NT2/D1 (cell line): ENCODE measurements at regions not wholly inside any gene's neighbourhood (a gene's known extent, or its start where the extent isn't known, plus 50 kb on each side); places are given as distances from the start of the nearest gene placed in this dataset.

Source experiments
- DNase-seq: peaks from one replicate; pipeline ENCODE4 v3.0.0-alpha.2; 2011; ENCODE audit warnings: low read depth, low spot score
- H3K27me3 ChIP-seq: 2 replicates; pipeline ENCODE4 v1.6.0; 2011; ENCODE audit warnings: mild to moderate bottlenecking; ENCODE audit not compliant: insufficient read length, insufficient read depth
- H3K36me3 ChIP-seq: 2 replicates; pipeline ENCODE4 v1.6.1; 2011; ENCODE audit warnings: mild to moderate bottlenecking, low read length, mixed read lengths; ENCODE audit not compliant: insufficient read depth, insufficient read length
- H3K4me1 ChIP-seq: 2 replicates; pipeline ENCODE4 v1.5.1; 2011; ENCODE audit not compliant: insufficient read depth, insufficient read length
- H3K4me3 ChIP-seq: 2 replicates; pipeline ENCODE4 v1.5.1; 2011; ENCODE audit warnings: low read depth; ENCODE audit not compliant: insufficient read length
- H3K9ac ChIP-seq: 2 replicates; pipeline ENCODE4 v1.6.0; 2011; ENCODE audit warnings: low read depth; ENCODE audit not compliant: insufficient read length
- H3K9me3 ChIP-seq: 2 replicates; pipeline ENCODE4 v1.5.1; 2011; ENCODE audit warnings: mild to moderate bottlenecking, low read length; ENCODE audit not compliant: insufficient read depth
- SUZ12 ChIP-seq: IDR thresholded peaks from 2 replicates; pipeline ENCODE4 v1.6.1; 2011; ENCODE audit not compliant: insufficient read length, insufficient read depth; ENCODE audit errors: extremely low read depth
- YY1 ChIP-seq: IDR thresholded peaks from 2 replicates; pipeline ENCODE4 v1.6.1; 2011; ENCODE audit not compliant: insufficient read length, insufficient read depth
- ZNF274 ChIP-seq: IDR thresholded peaks from 2 replicates; pipeline ENCODE4 v1.6.1; 2011; ENCODE audit warnings: mild to moderate bottlenecking, low read depth, low read length

DNA sequence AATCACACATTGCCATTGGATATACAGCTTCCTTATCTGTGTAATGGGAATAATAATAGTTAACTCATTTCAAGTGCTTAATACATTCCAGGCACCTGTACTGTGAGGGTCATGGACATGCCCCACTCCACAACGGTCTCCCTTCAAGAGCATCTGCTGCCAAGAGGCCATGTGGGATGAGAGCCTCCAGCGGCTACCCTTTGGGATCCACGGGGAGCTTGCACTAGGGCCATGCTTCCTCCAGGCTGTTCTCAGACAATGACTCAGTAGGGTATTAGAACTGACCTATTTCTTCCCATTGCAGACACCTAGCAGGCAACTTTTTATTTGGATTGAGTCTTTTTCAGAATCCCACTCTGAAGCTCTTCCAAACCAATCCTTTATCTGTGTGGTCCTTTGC is 1078.9 kb downstream of the TUSC7 start:
- Histone ChIP-seq H3K4me3 (no peak overlapping the region), H3K27me3 (no peaks in the 10 kb centered on the region), H3K4me1 (peaks cover 8% of the 10 kb centered on the region), H3K9ac (no peak overlapping the region), H3K36me3 (no peaks in the 10 kb centered on the region), H3K9me3 (no peaks in the 10 kb centered on the region)
- TF ChIP-seq SUZ12: no peak
- TF ChIP-seq YY1: no peak
- TF ChIP-seq ZNF274: no peak
- DNase-seq: no peak

DNA sequence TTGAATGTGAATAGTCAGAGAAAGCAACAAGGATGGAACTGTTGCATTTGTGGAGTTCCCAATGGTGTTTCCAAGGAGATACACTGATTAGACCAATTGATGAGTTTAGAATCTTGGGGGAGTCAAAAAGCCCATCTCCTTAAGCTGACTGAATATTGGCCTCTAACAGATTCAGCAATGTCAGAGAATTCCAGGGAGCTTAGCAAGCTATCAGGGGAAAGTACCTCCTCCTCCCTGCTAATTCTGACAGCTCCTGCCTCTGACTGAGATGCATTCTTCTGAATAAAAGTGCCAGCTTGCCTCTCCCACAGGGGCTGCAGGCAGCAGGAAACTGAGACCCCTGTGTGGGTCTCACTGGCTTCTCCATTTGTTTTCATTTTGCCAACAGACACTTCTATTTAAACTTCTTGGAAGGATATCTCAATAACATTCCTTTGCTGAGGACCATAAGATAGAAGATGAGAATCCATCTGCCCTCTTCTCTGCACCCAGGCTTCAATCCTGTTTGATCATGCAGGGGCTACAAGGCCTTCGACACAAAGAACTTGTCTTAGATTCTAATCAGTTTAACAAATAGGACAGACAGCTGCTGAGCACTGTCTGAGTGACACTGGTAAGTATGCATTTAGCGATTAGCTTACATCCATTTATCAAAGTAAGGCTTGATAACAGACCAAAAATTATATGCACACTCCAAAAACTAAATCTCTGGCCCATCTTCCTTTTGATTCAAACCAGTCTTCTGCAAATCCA is 1080.8 kb downstream of the TUSC7 start:
- Histone ChIP-seq H3K27me3 (no peaks in the 10 kb centered on the region), H3K36me3 (no peaks in the 10 kb centered on the region), H3K9me3 (no peaks in the 10 kb centered on the region), H3K4me1 (peaks cover 8% of the 10 kb centered on the region), H3K4me3 (no peak overlapping the region), H3K9ac (no peak overlapping the region)
- DNase-seq: peak; percentile 67
- TF ChIP-seq YY1: no peak
- no peak for TF ChIP-seq ZNF274
- TF ChIP-seq SUZ12: no peak

DNA sequence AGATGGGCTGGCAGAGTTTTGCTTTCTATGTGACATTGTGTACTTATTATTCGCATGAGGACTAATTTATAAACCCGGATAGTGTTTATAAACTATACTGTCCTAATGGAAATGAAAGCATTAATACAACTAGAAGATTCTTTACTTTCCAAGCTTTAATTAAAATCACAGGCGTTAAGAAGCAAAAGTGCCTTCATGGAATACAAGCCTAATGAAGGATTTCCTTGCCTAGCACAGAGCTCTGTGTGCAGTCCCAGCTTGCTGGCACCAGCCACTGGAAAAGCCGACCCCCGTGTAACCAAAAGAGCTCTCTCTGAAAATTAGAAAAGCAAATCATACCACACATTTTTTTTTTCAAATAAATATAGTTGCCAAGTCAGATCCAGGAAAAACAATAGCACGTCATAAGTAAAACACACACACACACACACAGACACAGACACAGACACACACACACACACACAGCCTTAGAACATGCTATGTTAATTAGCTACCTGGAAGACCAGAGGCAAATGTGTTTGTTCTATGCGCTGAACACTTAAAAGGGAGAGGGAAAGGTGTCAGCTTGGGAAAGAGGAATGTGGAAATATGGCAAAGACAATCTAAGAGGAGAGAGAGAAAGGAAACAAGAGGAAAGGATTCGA is 1084.2 kb downstream of the TUSC7 start:
- no peak for TF ChIP-seq SUZ12
- no peak for TF ChIP-seq ZNF274
- TF ChIP-seq YY1: no peak
- no peak for DNase-seq
- Histone ChIP-seq H3K4me1 (peaks cover 5% of the 10 kb centered on the region), H3K36me3 (no peaks in the 10 kb centered on the region), H3K4me3 (no peak overlapping the region), H3K9ac (no peak overlapping the region), H3K9me3 (no peaks in the 10 kb centered on the region), H3K27me3 (no peaks in the 10 kb centered on the region)

DNA sequence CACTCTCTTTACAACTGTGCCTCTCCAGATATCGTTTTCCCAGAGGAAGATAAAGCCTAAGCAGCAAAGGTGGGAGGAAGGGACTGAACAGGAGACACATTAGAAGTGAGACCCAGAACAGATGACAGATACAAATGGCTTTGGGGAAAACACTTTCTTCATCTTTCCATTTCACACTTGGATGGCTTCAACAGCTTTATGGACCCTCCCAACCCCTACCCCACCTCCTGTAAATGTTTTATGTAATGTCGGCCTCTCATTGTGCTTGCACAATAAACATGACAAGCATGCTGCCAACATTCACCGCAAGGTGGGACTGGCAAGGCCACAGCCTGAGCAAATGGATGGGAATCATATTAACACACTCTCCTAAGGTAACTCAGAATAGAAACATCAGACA is 1088.6 kb downstream of the TUSC7 start:
- no peak for DNase-seq
- Histone ChIP-seq H3K36me3 (no peaks in the 10 kb centered on the region), H3K4me3 (no peak overlapping the region), H3K27me3 (no peaks in the 10 kb centered on the region), H3K9me3 (no peaks in the 10 kb centered on the region), H3K4me1 (no peaks in the 10 kb centered on the region), H3K9ac (no peak overlapping the region)
- TF ChIP-seq ZNF274 (no peak), YY1 (no peak), SUZ12 (no peak)

DNA sequence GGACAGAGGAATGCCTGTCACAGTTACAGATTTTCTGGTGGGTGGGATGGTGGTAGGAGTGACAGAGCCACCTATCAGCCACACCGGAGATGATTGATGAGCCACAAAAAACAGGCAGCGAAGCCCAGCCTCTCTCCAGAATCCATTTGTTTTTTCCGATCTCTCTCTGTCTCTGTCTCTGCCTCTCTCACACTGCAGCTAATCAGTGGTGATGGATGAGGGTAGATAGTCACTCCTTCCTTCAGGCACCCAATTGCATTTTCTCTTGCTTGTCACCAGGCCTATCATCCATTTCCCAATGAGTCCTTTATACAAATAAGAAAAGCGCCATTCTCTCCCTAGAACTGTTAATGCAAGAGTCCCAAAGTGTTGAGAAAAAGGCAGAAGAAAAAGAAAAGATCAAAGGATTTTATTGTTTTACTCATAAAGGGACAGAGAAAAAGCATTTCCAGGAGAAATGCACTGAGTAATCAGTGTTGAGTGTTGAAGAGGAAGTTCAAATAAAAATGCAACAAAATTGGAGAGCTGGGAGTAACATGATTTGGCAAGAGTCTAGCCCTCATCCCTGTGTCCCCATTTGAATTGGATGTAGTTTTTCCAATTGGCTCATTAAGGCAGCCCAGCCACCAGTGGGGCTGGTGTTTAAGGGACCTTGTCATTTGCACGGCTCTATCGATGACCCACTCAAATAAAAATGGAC is 1089.3 kb downstream of the TUSC7 start:
- H3K4me1 ChIP-seq: no peaks in the 10 kb centered on the region
- no peaks in the 10 kb centered on the region for H3K27me3 ChIP-seq
- DNase-seq: no peak
- no peak for TF ChIP-seq ZNF274
- TF ChIP-seq SUZ12: no peak
- no peak for TF ChIP-seq YY1
- no peaks in the 10 kb centered on the region for H3K36me3 ChIP-seq
- no peak overlapping the region for H3K4me3 ChIP-seq
- no peaks in the 10 kb centered on the region for H3K9me3 ChIP-seq
- H3K9ac ChIP-seq: no peak overlapping the region

DNA sequence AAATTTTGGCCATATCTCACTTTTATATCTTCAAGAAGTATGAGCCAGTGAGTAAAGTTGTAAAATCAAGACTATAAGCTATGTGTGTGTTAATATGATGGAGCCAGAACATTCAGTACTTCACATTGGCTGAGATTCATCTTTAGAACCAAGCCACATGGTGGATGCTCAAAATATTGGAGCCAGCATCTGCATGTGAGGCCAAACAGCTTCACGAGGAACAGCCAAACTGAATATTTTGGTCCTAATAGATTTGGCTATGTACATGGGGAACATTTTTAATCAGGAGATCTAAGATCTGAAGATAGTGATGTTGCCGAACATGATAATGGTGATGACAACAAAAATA is 1089.8 kb downstream of the TUSC7 start:
- Histone ChIP-seq H3K4me3 (no peak overlapping the region), H3K4me1 (no peaks in the 10 kb centered on the region), H3K9me3 (no peaks in the 10 kb centered on the region), H3K36me3 (no peaks in the 10 kb centered on the region), H3K9ac (no peak overlapping the region), H3K27me3 (no peaks in the 10 kb centered on the region)
- DNase-seq: no peak
- no peak for TF ChIP-seq SUZ12
- TF ChIP-seq YY1: no peak
- TF ChIP-seq ZNF274: no peak

DNA sequence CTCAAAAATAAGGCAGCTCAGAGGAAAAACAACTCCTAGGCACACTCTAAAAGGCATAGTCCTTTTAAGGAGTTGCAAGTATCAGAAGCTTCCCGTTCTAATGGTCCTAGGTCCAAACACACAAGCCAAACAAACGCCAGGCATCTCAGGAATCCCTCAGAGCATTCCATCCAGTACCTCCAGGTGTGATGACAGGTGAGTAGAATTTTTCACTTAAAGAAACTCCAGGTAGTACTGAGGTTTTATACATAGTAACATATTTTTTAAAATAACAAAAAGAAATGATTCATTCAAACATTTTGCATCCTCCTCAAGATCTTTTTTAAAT is 1092.3 kb downstream of the TUSC7 start:
- no peak for DNase-seq
- no peak overlapping the region for H3K9ac ChIP-seq
- no peak overlapping the region for H3K4me3 ChIP-seq
- no peaks in the 10 kb centered on the region for H3K27me3 ChIP-seq
- no peaks in the 10 kb centered on the region for H3K4me1 ChIP-seq
- no peak for TF ChIP-seq SUZ12
- TF ChIP-seq YY1: no peak
- no peak for TF ChIP-seq ZNF274
- H3K36me3 ChIP-seq: no peaks in the 10 kb centered on the region
- no peaks in the 10 kb centered on the region for H3K9me3 ChIP-seq
